Transverse colon (tissue), 3 donors: ENCODE measurements at regions not wholly inside any gene's neighbourhood (a gene's known extent, or its start where the extent isn't known, plus 50 kb on each side); places are given as distances from the start of the nearest gene placed in this dataset.

ENCODE experiments used
- CTCF ChIP-seq, 5 experiments: fragments of 200-600 bp in 3 of 5; fragments of 450-650 bp in 2 of 5; sonication (generic) in 3 of 5; IDR thresholded peaks; 1 replicate in 2 of 5; 2 replicates in 3 of 5; pipeline ENCODE4 v1.5.1; 2016 to 2017; ENCODE audit warnings: antibody characterized with exemption in 5 of 5, inconsistent platforms in 3 of 5, mild to moderate bottlenecking in 2 of 5, moderate library complexity in 1 of 5
- EP300 ChIP-seq: sonication (generic); formaldehyde crosslinking; IDR thresholded peaks from one replicate; pipeline ENCODE4 v1.6.1; 2017; ENCODE audit warnings: antibody characterized with exemption, low read depth
- POLR2A ChIP-seq: fragments of 450-650 bp; IDR thresholded peaks from one replicate; pipeline ENCODE4 v1.6.1; 2016; ENCODE audit warnings: antibody characterized with exemption, mild to moderate bottlenecking, moderate library complexity

GRCh38 chr3:18648159-18648558 is 223.0 kb upstream of the SATB1 start:
- no peak for TF ChIP-seq CTCF (IDR thresholded peaks at IDR 0.05)
- TF ChIP-seq POLR2A, result no peak
- TF ChIP-seq EP300, result no peak
